GM23338 (cell line): ENCODE measurements at regions not wholly inside any gene's neighbourhood (a gene's known extent, or its start where the extent isn't known, plus 50 kb on each side); places are given as distances from the start of the nearest gene placed in this dataset.
A peak's percentile ranks its signal among the peaks of the same experiment; 100 is the strongest.

ENCODE experiments used
- ATAC-seq: fragments of 200-7000 bp; cut with Tn5 transposase; 3 replicates; pipeline ENCODE4 v1.9.1; 2020
- DNase-seq: peaks from one replicate; pipeline ENCODE4 v3.0.0-alpha.2; 2015; ENCODE audit warnings: low spot score
- H2AFZ ChIP-seq: fragments of 200-600 bp; sonication (generic); 2 replicates; pipeline ENCODE4 v1.8.0; 2016; ENCODE audit warnings: antibody characterized with exemption, mild to moderate bottlenecking, moderate library complexity
- H3F3A ChIP-seq: fragments of 200-600 bp; sonication (generic); replicated peaks from 2 replicates; pipeline ENCODE4 v1.8.0; 2017; ENCODE audit warnings: antibody characterized with exemption, mixed run types, low read depth
- H3K27ac ChIP-seq: fragments of 200-600 bp; sonication (generic); 2 replicates; pipeline ENCODE4 v1.6.1; 2016; ENCODE audit warnings: low read depth
- H3K27me3 ChIP-seq: fragments of 200-600 bp; sonication (generic); 2 replicates; pipeline ENCODE4 v1.8.0; 2016; ENCODE audit warnings: mild to moderate bottlenecking, mixed run types, moderate library complexity; ENCODE audit not compliant: insufficient read depth
- H3K36me3 ChIP-seq: fragments of 200-600 bp; sonication (generic); 2 replicates; pipeline ENCODE4 v1.8.0; 2016; ENCODE audit warnings: mild to moderate bottlenecking; ENCODE audit not compliant: insufficient read depth
- H3K4me1 ChIP-seq: fragments of 200-600 bp; sonication (generic); 2 replicates; pipeline ENCODE4 v1.8.0; 2016; ENCODE audit warnings: mild to moderate bottlenecking, moderate library complexity; ENCODE audit not compliant: insufficient read depth
- H3K4me2 ChIP-seq: fragments of 200-600 bp; sonication (generic); 2 replicates; pipeline ENCODE4 v1.7.1; 2017; ENCODE audit warnings: mixed run types
- H3K4me3 ChIP-seq: fragments of 200-600 bp; sonication (generic); 2 replicates; pipeline ENCODE4 v1.6.1; 2016; ENCODE audit warnings: mixed run types
- H3K79me2 ChIP-seq: fragments of 200-600 bp; sonication (generic); replicated peaks from 2 replicates; pipeline ENCODE4 v1.8.0; 2017; ENCODE audit warnings: mild to moderate bottlenecking; ENCODE audit not compliant: insufficient read depth
- H3K9me2 ChIP-seq: fragments of 200-600 bp; sonication (generic); 2 replicates; pipeline ENCODE4 v1.8.0; 2017; ENCODE audit not compliant: insufficient read depth
- H4K20me1 ChIP-seq: fragments of 200-600 bp; sonication (generic); replicated peaks from 2 replicates; pipeline ENCODE4 v1.8.0; 2017; ENCODE audit warnings: mild to moderate bottlenecking; ENCODE audit not compliant: insufficient read depth
- H3K27ac Mint-ChIP-seq: 2 replicates; pipeline ENCODE4 v1.8.0; 2020; ENCODE audit warnings: inconsistent platforms, mild to moderate bottlenecking, moderate library complexity, mixed read lengths
- H3K27me3 Mint-ChIP-seq: 3 replicates; pipeline ENCODE4 v1.8.0; 2022; ENCODE audit warnings: low read depth, mild to moderate bottlenecking, moderate library complexity, mixed read lengths, inconsistent platforms; ENCODE audit not compliant: insufficient read depth, poor library complexity
- H3K36me3 Mint-ChIP-seq: 3 replicates; pipeline ENCODE4 v1.8.0; 2021; ENCODE audit warnings: low read depth, mild to moderate bottlenecking, inconsistent platforms, moderate library complexity, mixed read lengths
- H3K4me1 Mint-ChIP-seq: 3 replicates; pipeline ENCODE4 v1.8.0; 2020; ENCODE audit warnings: mild to moderate bottlenecking, inconsistent platforms, mixed read lengths
- H3K4me3 Mint-ChIP-seq: 3 replicates; pipeline ENCODE4 v1.8.0; 2021; ENCODE audit warnings: moderate library complexity, mild to moderate bottlenecking, inconsistent platforms, mixed read lengths
- H3K9me3 Mint-ChIP-seq: 3 replicates; pipeline ENCODE4 v1.8.0; 2020; ENCODE audit warnings: moderate library complexity, mild to moderate bottlenecking, inconsistent platforms, mixed read lengths
- CTCF ChIP-seq, 2 experiments: fragments of 200-600 bp in 1 of 2; sonication (generic) in 1 of 2; conservative IDR thresholded peaks; 2 replicates each; pipeline versions ENCODE4 v1.5.1 to v1.6.1; 2016 to 2017; ENCODE audit warnings: antibody characterized with exemption in 2 of 2, low read depth in 2 of 2, mild to moderate bottlenecking in 2 of 2, moderate library complexity in 1 of 2
- EZH2 ChIP-seq: fragments of 200-600 bp; sonication (generic); IDR thresholded peaks from one replicate; pipeline ENCODE4 v1.8.0; 2017; ENCODE audit warnings: antibody characterized with exemption, mild to moderate bottlenecking, low read depth; ENCODE audit not compliant: unreplicated experiment
- EZH2phosphoT487 ChIP-seq: fragments of 200-600 bp; sonication (generic); IDR thresholded peaks from one replicate; pipeline ENCODE4 v1.8.1; 2018; ENCODE audit warnings: antibody characterized with exemption; ENCODE audit not compliant: unreplicated experiment
- POLR2AphosphoS5 ChIP-seq: IDR thresholded peaks from 2 replicates; pipeline ENCODE4 v1.6.1; 2016; ENCODE audit warnings: antibody characterized with exemption, low read depth
- ZNF462 ChIP-seq: fragments of 250-450 bp; sonication (Bioruptor Pico); IDR thresholded peaks from 2 replicates; pipeline ENCODE4 v1.5.0; 2020; ENCODE audit warnings: mild to moderate bottlenecking, moderate library complexity

DNA sequence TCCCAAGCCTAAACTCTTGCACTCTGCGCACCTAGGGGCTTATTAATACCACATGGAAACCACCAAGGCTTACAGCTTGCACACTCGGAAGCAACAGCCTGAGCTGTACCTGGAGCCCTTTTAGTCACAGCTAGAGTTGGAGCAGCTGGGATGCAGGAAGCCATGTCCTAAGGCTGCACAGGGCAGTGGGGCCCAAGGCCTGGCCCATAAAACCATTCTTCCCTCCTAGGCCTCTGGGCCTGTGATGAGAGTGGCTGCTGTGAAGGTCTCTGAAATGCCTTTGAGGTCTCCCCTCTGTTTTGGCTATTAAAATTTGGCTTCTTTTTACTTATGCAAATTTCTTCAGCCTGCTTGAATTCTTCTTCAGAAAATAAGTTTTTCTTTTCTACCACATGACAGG, 383.9 kb upstream of the UBE2E2 start (continued):
- TF ChIP-seq ZNF462 (CRISPR knock-in tag) (no peak), POLR2AphosphoS5 (no peak), EZH2phosphoT487 (no peak), CTCF (conservative IDR thresholded peaks at IDR 0.05; ENCODE audit: low read depth in 2 of 2) (no peak)

DNA sequence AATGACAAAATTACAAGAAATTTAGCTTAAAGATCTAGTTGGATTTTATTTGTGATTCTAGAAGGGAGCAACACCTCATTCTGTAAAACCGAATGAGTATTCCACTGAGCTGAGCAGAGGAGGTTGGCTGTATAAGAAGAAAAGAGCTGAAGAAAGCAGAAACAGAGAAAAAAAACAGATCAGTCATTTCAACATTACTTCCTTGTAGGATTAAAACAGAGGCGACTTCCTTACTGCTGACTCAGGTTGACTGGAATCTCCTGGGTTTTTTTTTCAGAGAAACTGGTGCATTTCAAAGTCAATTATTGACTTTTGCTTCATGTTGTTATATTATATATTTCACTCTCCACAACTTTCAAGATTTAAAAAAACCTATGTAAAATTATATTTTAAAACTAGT, 368.1 kb upstream of the UBE2E2 start:
- Mint-ChIP-seq H3K9me3 (no peaks in the 10 kb centered on the region), H3K4me3 (no peak overlapping the region), H3K27ac (peak overlapping the region; percentile 85), H3K27me3 (no peaks in the 10 kb centered on the region), H3K36me3 (no peaks in the 10 kb centered on the region), H3K4me1 (peaks cover 16% of the 10 kb centered on the region; the same call in 2 of the 3 replicates)
- ATAC-seq, result no peak
- no peak overlapping the region for H3K4me3 ChIP-seq
- no peaks in the 10 kb centered on the region for H3K9me2 ChIP-seq
- no peaks in the 10 kb centered on the region for H3K36me3 ChIP-seq
- no peaks in the 10 kb centered on the region for H3K79me2 ChIP-seq
- H2AFZ ChIP-seq, result peak overlapping the region; percentile 2; the same call in 1 of the 2 replicates
- H3K4me1 ChIP-seq, result peaks cover 4% of the 10 kb centered on the region; the same call in 1 of the 2 replicates
- H3F3A ChIP-seq, result no peaks in the 10 kb centered on the region
- TF ChIP-seq EZH2, result no peak
- H3K27ac ChIP-seq, result no peak overlapping the region
- DNase-seq, result no peak
- no peaks in the 10 kb centered on the region for H3K27me3 ChIP-seq
- no peaks in the 10 kb centered on the region for H4K20me1 ChIP-seq
- H3K4me2 ChIP-seq, result no peak overlapping the region
